ENCODE measurements at regions not wholly inside any gene's neighbourhood (a gene's known extent, or its start where the extent isn't known, plus 50 kb on each side); places are given as distances from the start of the nearest gene placed in this dataset.

DNA sequence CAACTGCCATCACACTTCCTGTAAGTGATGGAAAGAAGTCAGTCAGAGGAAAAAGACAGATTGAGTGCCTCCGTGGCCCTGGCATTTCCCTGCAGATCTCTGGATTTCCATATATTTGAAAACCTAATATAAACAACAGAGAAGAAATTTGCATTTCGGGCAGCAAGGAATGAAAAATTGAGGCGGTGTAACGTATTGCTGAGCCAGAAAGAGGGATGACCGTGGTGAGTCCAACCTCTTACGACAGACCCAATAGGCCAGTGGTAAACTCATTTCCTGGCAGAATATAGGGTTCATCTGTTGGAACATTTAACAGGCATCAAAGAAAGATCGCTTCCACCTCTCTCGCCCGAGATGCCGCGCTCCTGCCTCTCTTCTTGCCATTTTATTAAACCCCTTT lies 336.5 kb downstream of the MIAT start:
- TF ChIP-seq, protein P1, sequence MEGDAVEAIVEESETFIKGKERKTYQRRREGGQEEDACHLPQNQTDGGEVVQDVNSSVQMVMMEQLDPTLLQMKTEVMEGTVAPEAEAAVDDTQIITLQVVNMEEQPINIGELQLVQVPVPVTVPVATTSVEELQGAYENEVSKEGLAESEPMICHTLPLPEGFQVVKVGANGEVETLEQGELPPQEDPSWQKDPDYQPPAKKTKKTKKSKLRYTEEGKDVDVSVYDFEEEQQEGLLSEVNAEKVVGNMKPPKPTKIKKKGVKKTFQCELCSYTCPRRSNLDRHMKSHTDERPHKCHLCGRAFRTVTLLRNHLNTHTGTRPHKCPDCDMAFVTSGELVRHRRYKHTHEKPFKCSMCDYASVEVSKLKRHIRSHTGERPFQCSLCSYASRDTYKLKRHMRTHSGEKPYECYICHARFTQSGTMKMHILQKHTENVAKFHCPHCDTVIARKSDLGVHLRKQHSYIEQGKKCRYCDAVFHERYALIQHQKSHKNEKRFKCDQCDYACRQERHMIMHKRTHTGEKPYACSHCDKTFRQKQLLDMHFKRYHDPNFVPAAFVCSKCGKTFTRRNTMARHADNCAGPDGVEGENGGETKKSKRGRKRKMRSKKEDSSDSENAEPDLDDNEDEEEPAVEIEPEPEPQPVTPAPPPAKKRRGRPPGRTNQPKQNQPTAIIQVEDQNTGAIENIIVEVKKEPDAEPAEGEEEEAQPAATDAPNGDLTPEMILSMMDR (IDR thresholded peaks at IDR 0.05) = no peak
- no peak for TF ChIP-seq EP300 (IDR thresholded peaks at IDR 0.05)
- no peak for TF ChIP-seq POLR2A (IDR thresholded peaks at IDR 0.05)
- Histone ChIP-seq H3K36me3 (no peaks in the 10 kb centered on the region), H3K4me1 (ENCODE audit: insufficient read depth) (peaks cover 2% of the 10 kb centered on the region), H3K27ac (no peak overlapping the region), H3K27me3 (no peaks in the 10 kb centered on the region), H3K9me3 (no peaks in the 10 kb centered on the region), H3K4me3 (no peak overlapping the region)
- no peak for DNase-seq
- intact Hi-C loops (cut with DNase I) = no loop called here
- 93 to 96% (median 95%) methylated on average over 11 of the region's 11 CpGs for WGBS, 3 donors

DNA sequence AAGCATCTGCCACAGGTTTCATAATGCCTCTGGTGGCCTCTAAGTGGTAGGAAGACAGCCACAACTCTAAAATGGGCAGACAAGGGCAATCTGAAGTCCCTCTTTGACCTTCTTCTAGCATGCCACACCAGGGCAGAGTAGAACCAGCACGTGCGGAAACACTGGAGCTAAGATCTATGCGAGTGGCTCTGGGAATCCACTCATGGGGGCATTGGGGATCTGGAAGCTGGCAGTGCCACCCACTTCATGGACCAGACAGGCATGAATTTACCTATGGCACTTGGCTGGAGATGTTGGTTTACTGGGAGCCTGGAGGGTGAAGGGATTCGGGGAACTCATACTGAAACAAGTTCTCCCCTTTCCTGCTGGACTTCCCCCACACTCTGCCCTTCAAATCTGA lies 337.4 kb downstream of the MIAT start:
- TF ChIP-seq, protein P1 (IDR thresholded peaks at IDR 0.05) = no peak
- TF ChIP-seq POLR2A (IDR thresholded peaks at IDR 0.05) (no peak), EP300 (IDR thresholded peaks at IDR 0.05) (no peak)

DNA sequence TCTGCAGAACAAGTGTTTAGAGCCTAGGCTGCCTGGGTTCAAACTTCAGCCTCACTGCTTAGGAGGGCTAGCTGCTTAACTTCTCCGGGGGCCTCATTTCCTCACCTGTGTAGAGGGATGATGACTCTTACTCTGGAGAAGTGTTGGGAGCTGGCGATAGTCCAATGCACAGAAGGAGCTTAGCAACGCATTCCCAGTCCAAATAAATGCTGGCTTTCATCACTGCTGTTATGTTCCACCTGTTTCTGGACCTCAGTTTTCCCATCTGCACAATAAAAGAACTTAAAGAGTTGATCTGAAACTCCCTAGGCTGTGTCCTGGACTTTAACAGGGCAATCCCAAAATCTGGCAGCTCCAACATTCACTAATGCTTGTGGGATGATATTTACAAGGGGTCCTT lies 337.8 kb downstream of the MIAT start:
- intact Hi-C loops (cut with DNase I) = no loop called here
- H3K4me1 ChIP-seq (ENCODE audit: insufficient read depth) = peaks cover 2% of the 10 kb centered on the region
- H3K9me3 ChIP-seq = no peaks in the 10 kb centered on the region
- 9 to 16% (median 13%) methylated on average over 3 of the region's 3 CpGs for WGBS, 3 donors
- H3K27ac ChIP-seq = no peak overlapping the region
- no peaks in the 10 kb centered on the region for H3K27me3 ChIP-seq
- no peaks in the 10 kb centered on the region for H3K36me3 ChIP-seq
- peak in 3 of 5 donors; percentile 23 to 50 (median 38) for DNase-seq
- no peak for TF ChIP-seq POLR2A (IDR thresholded peaks at IDR 0.05)
- TF ChIP-seq, protein P1 (IDR thresholded peaks at IDR 0.05) = no peak
- TF ChIP-seq EP300 (IDR thresholded peaks at IDR 0.05) = no peak
- no peak overlapping the region for H3K4me3 ChIP-seq

More for the DNA sequence above, 337.4 kb downstream of the MIAT start:
- Histone ChIP-seq H3K9me3 (no peaks in the 10 kb centered on the region), H3K27ac (no peak overlapping the region), H3K27me3 (no peaks in the 10 kb centered on the region), H3K36me3 (no peaks in the 10 kb centered on the region), H3K4me3 (no peak overlapping the region), H3K4me1 (ENCODE audit: insufficient read depth) (peaks cover 2% of the 10 kb centered on the region)
- intact Hi-C loops (cut with DNase I) = no loop called here
- WGBS, 3 donors = 83 to 91% (median 84%) methylated on average over 4 of the region's 4 CpGs
- no peak for DNase-seq

DNA sequence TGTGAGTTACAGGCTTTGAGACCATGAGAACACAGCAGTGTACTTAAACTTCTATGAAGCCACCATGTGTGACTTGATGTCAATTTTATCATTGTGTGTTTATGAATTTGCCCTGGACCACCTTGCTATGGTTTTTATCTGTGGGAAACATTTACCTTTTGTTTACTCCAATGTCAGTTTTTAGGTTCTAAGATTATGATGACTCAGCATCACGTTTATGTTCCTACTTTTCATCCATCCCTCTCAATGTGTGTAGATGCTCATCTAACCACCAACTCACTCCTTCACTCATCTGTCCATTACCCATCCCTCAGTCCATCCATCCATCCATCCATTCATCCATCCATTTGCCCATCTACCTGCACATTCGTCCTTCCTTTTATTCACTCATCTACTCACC lies 338.8 kb downstream of the MIAT start:
- intact Hi-C loops (cut with DNase I) = no loop called here
- H3K4me1 ChIP-seq (ENCODE audit: insufficient read depth) = peaks cover 2% of the 10 kb centered on the region
- 64 to 74% (median 72%) methylated on average over 2 of the region's 2 CpGs for WGBS, 3 donors
- no peak overlapping the region for H3K4me3 ChIP-seq
- H3K9me3 ChIP-seq = no peaks in the 10 kb centered on the region
- TF ChIP-seq, protein P1 (IDR thresholded peaks at IDR 0.05) = no peak
- no peak for TF ChIP-seq POLR2A (IDR thresholded peaks at IDR 0.05)
- TF ChIP-seq EP300 (IDR thresholded peaks at IDR 0.05) = no peak
- DNase-seq = no peak
- no peaks in the 10 kb centered on the region for H3K27me3 ChIP-seq
- H3K27ac ChIP-seq = no peak overlapping the region
- no peaks in the 10 kb centered on the region for H3K36me3 ChIP-seq
